ENCODE measurements at regions not wholly inside any gene's neighbourhood (a gene's known extent, or its start where the extent isn't known, plus 50 kb on each side); places are given as distances from the start of the nearest gene placed in this dataset.

- H3K4me1 ChIP-seq (ENCODE audit: control insufficient read depth in 1 of 2, insufficient read depth in 2 of 2, low read length in 2 of 2), result no peaks in the 10 kb centered on the region
- no peaks in the 10 kb centered on the region for H3K36me3 ChIP-seq (ENCODE audit: control insufficient read depth in 1 of 2, insufficient read depth in 2 of 2, low read length in 2 of 2)
- no peak for ATAC-seq
- ChIA-PET RAD21 (ENCODE audit: low non-redundant PET in 1 of 2, low total read pairs in 2 of 2, uncharacterized antibody in 2 of 2, unreplicated experiment in 2 of 2) (no interaction called here), CTCF (no interaction called here), POLR2A (no interaction called here)
- intact Hi-C loops (cut with micrococcal nuclease), result no loop called here
- no peaks in the 10 kb centered on the region for H3K27me3 ChIP-seq (ENCODE audit: insufficient read depth, low read length)
- no peak overlapping the region for H3K9ac ChIP-seq (ENCODE audit: low read length)
- no peak overlapping the region for H2AFZ ChIP-seq (ENCODE audit: low read depth, low read length, poor library complexity, severe bottlenecking)
- no peaks in the 10 kb centered on the region for H3K79me2 ChIP-seq (ENCODE audit: insufficient read depth, low read length)
- no peak overlapping the region for H3K4me3 ChIP-seq (replicated peaks in 1 of 2; ENCODE audit: low read depth in 1 of 2, low read length in 2 of 2)
- no peaks in the 10 kb centered on the region for H3K9me2 ChIP-seq (ENCODE audit: insufficient read depth)
- no TSS peak for BruUV-seq (replicated peaks)
- no peak for TF ChIP-seq SP1 (IDR thresholded peaks at IDR 0.05; ENCODE audit: low read depth)
- TF ChIP-seq JUND (IDR thresholded peaks at IDR 0.05), result no peak
- TF ChIP-seq, protein P1, sequence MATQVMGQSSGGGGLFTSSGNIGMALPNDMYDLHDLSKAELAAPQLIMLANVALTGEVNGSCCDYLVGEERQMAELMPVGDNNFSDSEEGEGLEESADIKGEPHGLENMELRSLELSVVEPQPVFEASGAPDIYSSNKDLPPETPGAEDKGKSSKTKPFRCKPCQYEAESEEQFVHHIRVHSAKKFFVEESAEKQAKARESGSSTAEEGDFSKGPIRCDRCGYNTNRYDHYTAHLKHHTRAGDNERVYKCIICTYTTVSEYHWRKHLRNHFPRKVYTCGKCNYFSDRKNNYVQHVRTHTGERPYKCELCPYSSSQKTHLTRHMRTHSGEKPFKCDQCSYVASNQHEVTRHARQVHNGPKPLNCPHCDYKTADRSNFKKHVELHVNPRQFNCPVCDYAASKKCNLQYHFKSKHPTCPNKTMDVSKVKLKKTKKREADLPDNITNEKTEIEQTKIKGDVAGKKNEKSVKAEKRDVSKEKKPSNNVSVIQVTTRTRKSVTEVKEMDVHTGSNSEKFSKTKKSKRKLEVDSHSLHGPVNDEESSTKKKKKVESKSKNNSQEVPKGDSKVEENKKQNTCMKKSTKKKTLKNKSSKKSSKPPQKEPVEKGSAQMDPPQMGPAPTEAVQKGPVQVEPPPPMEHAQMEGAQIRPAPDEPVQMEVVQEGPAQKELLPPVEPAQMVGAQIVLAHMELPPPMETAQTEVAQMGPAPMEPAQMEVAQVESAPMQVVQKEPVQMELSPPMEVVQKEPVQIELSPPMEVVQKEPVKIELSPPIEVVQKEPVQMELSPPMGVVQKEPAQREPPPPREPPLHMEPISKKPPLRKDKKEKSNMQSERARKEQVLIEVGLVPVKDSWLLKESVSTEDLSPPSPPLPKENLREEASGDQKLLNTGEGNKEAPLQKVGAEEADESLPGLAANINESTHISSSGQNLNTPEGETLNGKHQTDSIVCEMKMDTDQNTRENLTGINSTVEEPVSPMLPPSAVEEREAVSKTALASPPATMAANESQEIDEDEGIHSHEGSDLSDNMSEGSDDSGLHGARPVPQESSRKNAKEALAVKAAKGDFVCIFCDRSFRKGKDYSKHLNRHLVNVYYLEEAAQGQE (IDR thresholded peaks at IDR 0.05; ENCODE audit: low read depth), result no peak
- TF ChIP-seq YY1 (IDR thresholded peaks at IDR 0.05; ENCODE audit: extremely low read depth, insufficient replicate concordance, low read depth, low read length), result no peak
- no peak for TF ChIP-seq ZNF274 (IDR thresholded peaks at IDR 0.05; ENCODE audit: low read depth, low read length)
- no peak for TF ChIP-seq ELF1 (IDR thresholded peaks at IDR 0.05; ENCODE audit: borderline replicate concordance, low read depth)
- no peak for TF ChIP-seq EZH2 (IDR thresholded peaks at IDR 0.05)
- no peak for TF ChIP-seq CBX3 (IDR thresholded peaks at IDR 0.05; ENCODE audit: low read depth)
- TF ChIP-seq, protein P2, sequence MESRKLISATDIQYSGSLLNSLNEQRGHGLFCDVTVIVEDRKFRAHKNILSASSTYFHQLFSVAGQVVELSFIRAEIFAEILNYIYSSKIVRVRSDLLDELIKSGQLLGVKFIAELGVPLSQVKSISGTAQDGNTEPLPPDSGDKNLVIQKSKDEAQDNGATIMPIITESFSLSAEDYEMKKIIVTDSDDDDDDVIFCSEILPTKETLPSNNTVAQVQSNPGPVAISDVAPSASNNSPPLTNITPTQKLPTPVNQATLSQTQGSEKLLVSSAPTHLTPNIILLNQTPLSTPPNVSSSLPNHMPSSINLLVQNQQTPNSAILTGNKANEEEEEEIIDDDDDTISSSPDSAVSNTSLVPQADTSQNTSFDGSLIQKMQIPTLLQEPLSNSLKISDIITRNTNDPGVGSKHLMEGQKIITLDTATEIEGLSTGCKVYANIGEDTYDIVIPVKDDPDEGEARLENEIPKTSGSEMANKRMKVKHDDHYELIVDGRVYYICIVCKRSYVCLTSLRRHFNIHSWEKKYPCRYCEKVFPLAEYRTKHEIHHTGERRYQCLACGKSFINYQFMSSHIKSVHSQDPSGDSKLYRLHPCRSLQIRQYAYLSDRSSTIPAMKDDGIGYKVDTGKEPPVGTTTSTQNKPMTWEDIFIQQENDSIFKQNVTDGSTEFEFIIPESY (IDR thresholded peaks at IDR 0.05; ENCODE audit: extremely low read depth, insufficient replicate concordance, low read length), result no peak
- H3K9me3 ChIP-seq (ENCODE audit: control insufficient read depth in 1 of 2, insufficient read depth in 1 of 2, low read depth in 1 of 2, low read length in 2 of 2), result no peaks in the 10 kb centered on the region
- no peak for DNase-seq (ENCODE audit: low read depth, low spot score)
- no peak overlapping the region for H3K4me2 ChIP-seq (ENCODE audit: low read length)
- H4K20me1 ChIP-seq (ENCODE audit: insufficient read depth), result no peaks in the 10 kb centered on the region
- H3K27ac ChIP-seq (ENCODE audit: low read depth, low read length), result no peak overlapping the region
Observed at GRCh38 chr2:14977021-14977420, 344.5 kb downstream of the LRATD1 start.
